ENCODE measurements at regions not wholly inside any gene's neighbourhood (a gene's known extent, or its start where the extent isn't known, plus 50 kb on each side); places are given as distances from the start of the nearest gene placed in this dataset.

DNA sequence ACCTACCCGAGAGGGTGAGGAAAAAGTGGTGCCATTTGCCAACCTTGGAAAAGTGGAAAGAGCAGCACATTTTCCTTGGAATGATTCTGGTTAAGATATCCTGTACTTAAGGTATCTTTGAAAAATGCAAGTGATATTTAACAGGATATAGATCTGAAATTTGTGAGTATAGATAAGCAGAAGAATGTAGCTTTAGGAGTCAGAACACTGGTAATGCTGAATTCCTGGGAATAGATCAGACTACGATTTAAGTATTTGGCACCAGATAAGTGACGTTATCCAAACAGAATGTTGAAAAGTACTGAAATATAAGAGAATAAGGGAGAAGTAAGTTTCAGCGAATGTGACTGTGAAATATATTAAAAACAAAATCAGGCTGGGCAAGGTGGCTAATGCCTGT lies 210.1 kb downstream of the PCDH7 start:
- TF ChIP-seq, protein P1, sequence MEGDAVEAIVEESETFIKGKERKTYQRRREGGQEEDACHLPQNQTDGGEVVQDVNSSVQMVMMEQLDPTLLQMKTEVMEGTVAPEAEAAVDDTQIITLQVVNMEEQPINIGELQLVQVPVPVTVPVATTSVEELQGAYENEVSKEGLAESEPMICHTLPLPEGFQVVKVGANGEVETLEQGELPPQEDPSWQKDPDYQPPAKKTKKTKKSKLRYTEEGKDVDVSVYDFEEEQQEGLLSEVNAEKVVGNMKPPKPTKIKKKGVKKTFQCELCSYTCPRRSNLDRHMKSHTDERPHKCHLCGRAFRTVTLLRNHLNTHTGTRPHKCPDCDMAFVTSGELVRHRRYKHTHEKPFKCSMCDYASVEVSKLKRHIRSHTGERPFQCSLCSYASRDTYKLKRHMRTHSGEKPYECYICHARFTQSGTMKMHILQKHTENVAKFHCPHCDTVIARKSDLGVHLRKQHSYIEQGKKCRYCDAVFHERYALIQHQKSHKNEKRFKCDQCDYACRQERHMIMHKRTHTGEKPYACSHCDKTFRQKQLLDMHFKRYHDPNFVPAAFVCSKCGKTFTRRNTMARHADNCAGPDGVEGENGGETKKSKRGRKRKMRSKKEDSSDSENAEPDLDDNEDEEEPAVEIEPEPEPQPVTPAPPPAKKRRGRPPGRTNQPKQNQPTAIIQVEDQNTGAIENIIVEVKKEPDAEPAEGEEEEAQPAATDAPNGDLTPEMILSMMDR (conservative IDR thresholded peaks at IDR 0.05; ENCODE audit: low read length): no peak
- H3K4me3 ChIP-seq (ENCODE audit: low read length): no peak overlapping the region
- DNase-seq (ENCODE audit: low read depth): no peak

DNA sequence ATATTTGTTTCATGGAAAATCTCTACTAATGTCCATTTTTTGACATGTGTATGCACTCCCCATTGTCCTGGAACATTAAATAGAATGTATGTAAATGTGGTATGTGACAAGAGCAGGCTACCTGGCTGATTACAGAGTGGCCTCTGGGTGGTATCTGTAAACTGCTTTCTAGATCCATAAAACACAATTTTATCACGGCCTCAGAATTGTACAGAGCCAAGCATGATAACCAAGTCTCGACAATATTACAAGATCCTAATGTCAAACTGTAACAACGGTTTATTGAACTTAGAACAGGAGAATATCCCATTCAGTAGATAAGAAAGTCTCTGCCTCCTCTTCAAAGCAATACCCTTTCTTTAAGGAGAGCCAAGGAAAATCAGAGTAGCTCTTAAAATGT lies 212.4 kb downstream of the PCDH7 start:
- no peak for DNase-seq (ENCODE audit: low read depth)
- TF ChIP-seq, protein P1 (conservative IDR thresholded peaks at IDR 0.05; ENCODE audit: low read length): no peak
- H3K4me3 ChIP-seq (ENCODE audit: low read length): no peak overlapping the region

DNA sequence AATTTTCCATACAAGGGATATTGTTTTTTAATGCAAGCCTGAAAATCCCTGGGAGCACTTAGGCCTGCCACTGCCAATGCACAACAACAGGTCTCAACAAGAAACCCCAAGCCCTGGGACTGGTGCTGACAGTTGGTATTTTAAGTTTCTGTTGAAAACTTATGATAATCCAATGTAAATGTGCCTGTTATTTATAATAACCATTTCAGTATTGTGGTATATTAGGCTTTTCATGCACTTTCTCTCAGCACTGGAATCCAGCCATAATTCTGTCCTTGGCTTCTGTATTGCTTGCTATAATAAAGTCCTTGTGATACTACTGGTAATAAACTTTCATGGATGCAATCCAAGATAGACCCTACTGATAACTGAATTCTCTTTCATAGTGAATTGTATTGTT lies 218.9 kb downstream of the PCDH7 start:
- TF ChIP-seq, protein P1 (conservative IDR thresholded peaks at IDR 0.05; ENCODE audit: low read length): no peak
- no peak for DNase-seq (ENCODE audit: low read depth)
- no peak overlapping the region for H3K4me3 ChIP-seq (ENCODE audit: low read length)

DNA sequence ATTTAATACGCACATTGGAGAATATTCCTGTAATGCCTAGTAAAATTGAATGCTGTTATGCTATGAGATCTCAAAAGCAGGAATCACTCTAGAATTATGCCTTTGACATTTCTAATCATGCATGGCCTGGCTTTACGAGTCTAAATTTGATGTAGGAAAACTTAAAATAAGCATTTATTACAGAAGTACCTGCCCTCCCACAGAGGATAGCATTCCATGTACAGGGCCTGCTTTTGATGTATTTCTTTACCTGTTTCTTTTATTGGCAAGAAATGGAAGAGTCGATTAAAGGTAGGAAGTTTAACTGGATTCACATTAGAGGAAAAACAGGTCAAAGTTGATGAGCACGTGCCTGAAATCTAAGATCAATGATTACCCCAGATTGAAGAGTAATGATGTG lies 219.5 kb downstream of the PCDH7 start:
- TF ChIP-seq, protein P1 (conservative IDR thresholded peaks at IDR 0.05; ENCODE audit: low read length): no peak
- no peak overlapping the region for H3K4me3 ChIP-seq (ENCODE audit: low read length)
- no peak for DNase-seq (ENCODE audit: low read depth)

DNA sequence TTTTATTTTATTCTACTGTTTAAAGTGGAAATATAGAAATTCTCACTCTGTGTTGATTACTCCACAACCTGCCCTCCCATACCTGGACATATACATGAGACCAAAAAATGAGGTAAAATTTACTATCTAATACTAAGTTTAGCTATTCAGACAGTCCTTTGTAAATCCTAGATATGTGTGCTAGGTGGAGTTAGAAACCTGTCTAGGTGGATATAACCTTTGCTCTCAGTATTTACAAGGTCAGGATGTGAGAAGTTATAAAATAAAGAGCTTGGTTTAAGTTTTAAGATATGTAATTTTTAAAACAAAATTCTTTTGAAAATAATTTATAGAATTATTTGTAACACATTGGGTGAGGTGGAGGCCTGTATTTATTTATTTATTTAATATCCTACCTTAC lies 221.5 kb downstream of the PCDH7 start:
- no peak for DNase-seq (ENCODE audit: low read depth)
- TF ChIP-seq, protein P1 (conservative IDR thresholded peaks at IDR 0.05; ENCODE audit: low read length): no peak
- no peak overlapping the region for H3K4me3 ChIP-seq (ENCODE audit: low read length)

DNA sequence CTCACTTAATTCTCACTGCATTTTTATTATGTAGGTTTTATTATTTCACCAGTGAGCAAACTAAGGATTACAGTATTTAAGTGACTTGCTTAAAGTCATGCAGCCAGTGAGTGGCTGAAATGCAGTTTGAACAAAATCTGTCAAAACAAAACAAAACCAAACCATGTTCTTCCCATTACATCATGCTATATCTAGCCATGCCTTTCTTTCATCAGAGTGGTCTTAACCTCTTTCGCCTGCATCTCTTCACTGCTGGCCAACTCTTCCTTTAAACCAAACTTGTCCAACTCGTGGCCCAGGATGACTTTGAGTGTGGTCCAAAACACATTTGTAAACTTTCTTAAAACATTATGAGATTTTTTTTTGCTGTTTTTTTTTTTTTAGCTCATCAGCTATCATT lies 223.2 kb downstream of the PCDH7 start:
- DNase-seq (ENCODE audit: low read depth): no peak
- TF ChIP-seq, protein P1 (conservative IDR thresholded peaks at IDR 0.05; ENCODE audit: low read length): no peak
- no peak overlapping the region for H3K4me3 ChIP-seq (ENCODE audit: low read length)

DNA sequence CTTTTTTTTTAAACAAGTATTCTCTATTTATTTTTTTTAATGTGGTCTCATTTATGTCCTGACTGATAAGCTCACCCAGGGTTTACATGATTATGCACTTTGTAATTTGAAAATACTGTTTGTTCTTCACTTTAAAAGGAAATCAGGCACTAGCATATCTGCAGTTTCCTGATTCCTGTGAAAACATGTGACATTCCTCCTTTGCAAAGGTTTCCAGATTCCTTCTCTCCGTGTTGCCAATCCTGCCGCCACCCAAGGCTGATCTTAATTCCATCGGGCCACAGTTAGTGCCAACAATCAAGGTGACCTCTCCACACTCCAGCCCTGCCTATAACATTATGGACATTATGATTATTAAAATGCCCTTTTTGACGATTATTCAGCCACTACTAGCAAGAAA lies 225.4 kb downstream of the PCDH7 start:
- H3K4me3 ChIP-seq (ENCODE audit: low read length): no peak overlapping the region
- no peak for DNase-seq (ENCODE audit: low read depth)
- TF ChIP-seq, protein P1 (conservative IDR thresholded peaks at IDR 0.05; ENCODE audit: low read length): no peak
